Right lobe of liver (tissue), 4 donors: ENCODE measurements at regions not wholly inside any gene's neighbourhood (a gene's known extent, or its start where the extent isn't known, plus 50 kb on each side); places are given as distances from the start of the nearest gene placed in this dataset.
"Not testable (repeated sequence)": the region's sequence is repeated elsewhere in the genome, so short reads cannot be mapped to it uniquely, and the experiment has no call there.

Source experiments
- CTCF ChIP-seq, 4 donors: fragments of 200-600 bp in 3 of 4; fragments of 450-650 bp in 1 of 4; IDR thresholded peaks; one replicate each; pipeline versions ENCODE4 v1.5.1 to v1.8.0; 2016 to 2022; ENCODE audit warnings: antibody characterized with exemption in 4 of 4, mild to moderate bottlenecking in 2 of 4
- POLR2A ChIP-seq: fragments of 450-650 bp; IDR thresholded peaks from one replicate; pipeline ENCODE4 v1.6.1; 2017; ENCODE audit warnings: antibody characterized with exemption, mild to moderate bottlenecking
- donor health status: DM: no; HTN: no; CAD: no.
- donor health status: DM: no; HTN: no; CAD: no.
- donor health status: DM: no; HTN: yes; CAD: no.

- TF ChIP-seq CTCF (IDR thresholded peaks at IDR 0.05); POLR2A: not testable (repeated sequence)
These were observed 108.4 kb upstream of the SHISA3 start for GRCh38 chr4:42288876-42289275.
